Endothelial cell of umbilical vein (primary cell): ENCODE measurements at regions not wholly inside any gene's neighbourhood (a gene's known extent, or its start where the extent isn't known, plus 50 kb on each side); places are given as distances from the start of the nearest gene placed in this dataset.

Experiments used
- BruUV-seq: library from RNA; stranded (reverse); fragments of 400-500 nt; replicated peaks from 2 replicates; lab custom pipeline; 2021; lab: Mats Ljungman, UMichigan
- CTCF ChIA-PET: fragments of 300-600, 350-600 bp; sonication (Branson Sonifier 250); formaldehyde crosslinking; loops from one replicate; lab custom pipeline; 2021; ENCODE audit warnings: antibody characterized with exemption, inconsistent platforms; lab: Charles Lee
- POLR2A ChIA-PET: fragments of 300-600, 350-600 bp; sonication (Branson Sonifier 250); formaldehyde crosslinking; loops from one replicate; lab custom pipeline; 2021; ENCODE audit warnings: antibody characterized with exemption, inconsistent platforms; lab: Charles Lee
- DNase-seq: peaks from one replicate; pipeline ENCODE4 v3.0.0-alpha.2; 2011; ENCODE audit warnings: low read depth, low spot score
- FAIRE-seq: peaks from 2 replicates; lab custom pipeline; 2011; peaks lifted over from hg19 to GRCh38; lab: Jason Lieb, UNC
- H2AFZ ChIP-seq: 2 replicates; pipeline ENCODE4 v1.6.0; 2012; ENCODE audit warnings: low read depth, low read length, control low read depth, inconsistent platforms
- H3K27ac ChIP-seq: 2 replicates; pipeline ENCODE4 v1.5.1; 2011; ENCODE audit warnings: low read depth, mild to moderate bottlenecking, control low read depth, low read length, moderate library complexity; ENCODE audit not compliant: insufficient read depth
- H3K27me3 ChIP-seq, 2 experiments: 2 replicates each; pipeline versions ENCODE4 v1.6.0 to v1.6.1; 2011; ENCODE audit warnings: low read length in 2 of 2, mixed read lengths in 1 of 2; ENCODE audit not compliant: control insufficient read depth in 2 of 2, insufficient read depth in 2 of 2
- H3K36me3 ChIP-seq, 2 experiments: 2 replicates in 1 of 2; 3 replicates in 1 of 2; pipeline ENCODE4 v1.5.1; 2011; ENCODE audit warnings: low read length in 2 of 2, mild to moderate bottlenecking in 1 of 2, moderate library complexity in 1 of 2; ENCODE audit not compliant: control insufficient read depth in 2 of 2, insufficient read depth in 2 of 2; ENCODE audit errors: extremely low read depth in 1 of 2
- H3K4me1 ChIP-seq: 3 replicates; pipeline ENCODE4 v1.5.1; 2011; ENCODE audit warnings: mild to moderate bottlenecking, low read length; ENCODE audit not compliant: control insufficient read depth, insufficient read depth; ENCODE audit errors: extremely low read depth
- H3K4me2 ChIP-seq: 2 replicates; pipeline ENCODE4 v1.6.1; 2011; ENCODE audit warnings: low read length, control low read depth, mixed read lengths; ENCODE audit not compliant: insufficient read depth
- H3K4me3 ChIP-seq, 3 experiments: fragments of 200-600 bp in 1 of 3; sonication (generic), shearing (Covaris generic) in 1 of 3; replicated peaks in 1 of 3; 2 replicates each; pipeline ENCODE4 v1.5.1; 2011 to 2016; ENCODE audit warnings: control low read depth in 3 of 3, low read length in 3 of 3, mild to moderate bottlenecking in 2 of 3, inconsistent platforms in 1 of 3, low read depth in 1 of 3, moderate library complexity in 1 of 3; ENCODE audit not compliant: insufficient read depth in 1 of 3
- H3K79me2 ChIP-seq: 2 replicates; pipeline ENCODE4 v1.6.0; 2012; ENCODE audit warnings: low read length, inconsistent platforms; ENCODE audit not compliant: control insufficient read depth, insufficient read depth
- H3K9ac ChIP-seq: replicated peaks from 2 replicates; pipeline ENCODE3; 2011; ENCODE audit warnings: low read length, control low read depth; ENCODE audit not compliant: insufficient read depth; ENCODE audit errors: extremely low read depth
- H3K9me1 ChIP-seq: replicated peaks from 3 replicates; pipeline ENCODE4 v1.6.0; 2011; ENCODE audit warnings: mild to moderate bottlenecking, low read length; ENCODE audit not compliant: control insufficient read depth, insufficient read depth; ENCODE audit errors: extremely low read depth
- H3K9me3 ChIP-seq: replicated peaks from 2 replicates; pipeline ENCODE4 v1.5.1; 2012; ENCODE audit warnings: low read length, inconsistent platforms; ENCODE audit not compliant: control insufficient read depth, insufficient read depth
- H4K20me1 ChIP-seq: replicated peaks from 2 replicates; pipeline ENCODE3; 2011; ENCODE audit warnings: mild to moderate bottlenecking, low read length; ENCODE audit not compliant: control insufficient read depth, insufficient read depth; ENCODE audit errors: extremely low read depth
- CTCF ChIP-seq, 2 donors: IDR thresholded peaks; 1 replicate in 1 of 2; 2 replicates in 1 of 2; pipeline ENCODE4 v1.5.1; 2011; ENCODE audit warnings: low read length in 2 of 2, mild to moderate bottlenecking in 2 of 2, moderate library complexity in 2 of 2, control low read depth in 1 of 2, inconsistent platforms in 1 of 2, low read depth in 1 of 2; ENCODE audit not compliant: insufficient read depth in 1 of 2; ENCODE audit errors: extremely low read depth in 1 of 2
- EZH2 ChIP-seq: IDR thresholded peaks from 2 replicates; pipeline ENCODE4 v1.6.1; 2012; ENCODE audit warnings: borderline replicate concordance, low read depth, mild to moderate bottlenecking, moderate library complexity, low read length, inconsistent platforms; ENCODE audit not compliant: severe bottlenecking
- FOS ChIP-seq: IDR thresholded peaks from 2 replicates; pipeline ENCODE4 v1.6.1; 2011; ENCODE audit warnings: mild to moderate bottlenecking, low read length, moderate library complexity, borderline replicate concordance; ENCODE audit not compliant: insufficient read depth
- GATA2 ChIP-seq: IDR thresholded peaks from 2 replicates; pipeline ENCODE4 v1.7.0; 2011; ENCODE audit warnings: low read depth, mild to moderate bottlenecking, moderate library complexity, mixed read lengths, low read length; ENCODE audit not compliant: insufficient read length, insufficient read depth
- JUN ChIP-seq: IDR thresholded peaks from 2 replicates; pipeline ENCODE4 v1.6.1; 2011; ENCODE audit warnings: borderline replicate concordance, low read depth; ENCODE audit not compliant: insufficient read length, insufficient read depth
- MAX ChIP-seq: IDR thresholded peaks from 2 replicates; pipeline ENCODE4 v1.6.1; 2011; ENCODE audit not compliant: insufficient read depth, insufficient read length
- MYC ChIP-seq: IDR thresholded peaks from one replicate; pipeline ENCODE4 v1.6.1; 2011; ENCODE audit warnings: mild to moderate bottlenecking, low read depth, low read length
- POLR2A ChIP-seq: IDR thresholded peaks from 2 replicates; pipeline ENCODE4 v1.6.1; 2012; ENCODE audit warnings: low read depth, mild to moderate bottlenecking, control low read depth, low read length
- POLR2AphosphoS5 ChIP-seq: IDR thresholded peaks from 2 replicates; pipeline ENCODE4 v1.6.1; 2012; ENCODE audit warnings: low read depth, mild to moderate bottlenecking, control low read depth, low read length, moderate library complexity; ENCODE audit not compliant: insufficient read depth
- dilution Hi-C: fragments of 300-500 bp; cut with MboI; formaldehyde crosslinking; loops from one replicate; pipeline ENCODE4 v1.15.0; 2019; ENCODE audit warnings: low sequenced_read_pairs; ENCODE audit not compliant: extremely low pct_ligation_motif_present
- intact Hi-C: fragments of 100-400 bp; cut with micrococcal nuclease; formaldehyde crosslinking; loops from one replicate; pipeline ENCODE4 v1.10.0; 2022

- Histone ChIP-seq H4K20me1 (no peaks in the 10 kb centered on the region), H3K4me1 (no peaks in the 10 kb centered on the region), H3K27ac (no peak overlapping the region), H3K36me3 (no peaks in the 10 kb centered on the region), H2AFZ (no peak overlapping the region), H3K27me3 (no peaks in the 10 kb centered on the region), H3K9ac (no peak overlapping the region), H3K9me1 (no peaks in the 10 kb centered on the region), H3K79me2 (no peaks in the 10 kb centered on the region), H3K9me3 (peaks cover 6% of the 10 kb centered on the region), H3K4me3 (no peak overlapping the region), H3K4me2 (no peak overlapping the region)
- DNase-seq, result no peak
- ChIA-PET POLR2A (no interaction called here), CTCF (no interaction called here)
- intact Hi-C loops (no loop called here), dilution Hi-C loops (no loop called here)
- no peak for FAIRE-seq
- BruUV-seq, result no TSS peak
- TF ChIP-seq POLR2AphosphoS5, result no peak
- no peak for TF ChIP-seq POLR2A
- no peak for TF ChIP-seq MAX
- TF ChIP-seq GATA2, result no peak
These were observed 83.8 kb upstream of the PIWIL1 start for GRCh38 chr12:130253866-130254265.

- no peak overlapping the region for H3K4me2 ChIP-seq
- no peaks in the 10 kb centered on the region for H4K20me1 ChIP-seq
- no peaks in the 10 kb centered on the region for H3K9me1 ChIP-seq
- no peak for TF ChIP-seq EZH2
- no peak for TF ChIP-seq POLR2A
- TF ChIP-seq JUN, result no peak
- TF ChIP-seq MAX, result no peak
- TF ChIP-seq FOS, result no peak
- TF ChIP-seq MYC, result no peak
- TF ChIP-seq CTCF (IDR thresholded peaks at IDR 0.05; ENCODE audit: extremely low read depth in 1 of 2, insufficient read depth in 1 of 2, low read depth in 1 of 2, low read length in 2 of 2), result no peak
- TF ChIP-seq GATA2, result no peak
- TF ChIP-seq POLR2AphosphoS5, result no peak
- H3K9me3 ChIP-seq, result peaks cover 6% of the 10 kb centered on the region
- no peak for DNase-seq
- POLR2A ChIA-PET, result no interaction called here
- no peaks in the 10 kb centered on the region for H3K4me1 ChIP-seq
- H3K27ac ChIP-seq, result no peak overlapping the region
- no peak overlapping the region for H2AFZ ChIP-seq
- no peaks in the 10 kb centered on the region for H3K36me3 ChIP-seq
- no peaks in the 10 kb centered on the region for H3K79me2 ChIP-seq
- BruUV-seq, result no TSS peak
- FAIRE-seq, result no peak
- dilution Hi-C loops, result no loop called here
- H3K9ac ChIP-seq, result no peak overlapping the region
- CTCF ChIA-PET, result no interaction called here
- H3K4me3 ChIP-seq, result no peak overlapping the region
- intact Hi-C loops, result no loop called here
- no peaks in the 10 kb centered on the region for H3K27me3 ChIP-seq
These were observed 83.0 kb upstream of the PIWIL1 start for GRCh38 chr12:130254461-130255276.
